WERI-Rb-1 (cell line): ENCODE measurements at regions not wholly inside any gene's neighbourhood (a gene's known extent, or its start where the extent isn't known, plus 50 kb on each side); places are given as distances from the start of the nearest gene placed in this dataset.

Experiments used
- DNase-seq: peaks from one replicate; pipeline ENCODE4 v3.0.0-alpha.2; 2020
- H3K27ac ChIP-seq: fragments of 250-450 bp; sonication (Bioruptor Pico); 2 replicates; pipeline ENCODE4 v1.5.1; 2020; ENCODE audit warnings: mild to moderate bottlenecking, moderate library complexity
- H3K27me3 ChIP-seq: fragments of 250-450 bp; sonication (Bioruptor Pico); 2 replicates; pipeline ENCODE4 v1.5.1; 2021; ENCODE audit warnings: mild to moderate bottlenecking, low read depth, moderate library complexity; ENCODE audit not compliant: insufficient read depth, severe bottlenecking
- H3K36me3 ChIP-seq: fragments of 250-450 bp; sonication (Bioruptor Pico); 2 replicates; pipeline ENCODE4 v1.5.1; 2020; ENCODE audit warnings: mild to moderate bottlenecking, moderate library complexity
- H3K4me3 ChIP-seq: 2 replicates; pipeline ENCODE4 v1.5.1; 2011; ENCODE audit warnings: low read depth, mild to moderate bottlenecking, control low read depth, low read length
- H3K9me3 ChIP-seq: fragments of 250-450 bp; sonication (Bioruptor Pico); 2 replicates; pipeline ENCODE4 v1.5.1; 2021; ENCODE audit warnings: mild to moderate bottlenecking, moderate library complexity; ENCODE audit not compliant: severe bottlenecking
- CTCF ChIP-seq: IDR thresholded peaks from 2 replicates; pipeline ENCODE4 v1.5.1; 2011; ENCODE audit warnings: low read depth, mild to moderate bottlenecking, control low read depth, inconsistent platforms, low read length

DNA sequence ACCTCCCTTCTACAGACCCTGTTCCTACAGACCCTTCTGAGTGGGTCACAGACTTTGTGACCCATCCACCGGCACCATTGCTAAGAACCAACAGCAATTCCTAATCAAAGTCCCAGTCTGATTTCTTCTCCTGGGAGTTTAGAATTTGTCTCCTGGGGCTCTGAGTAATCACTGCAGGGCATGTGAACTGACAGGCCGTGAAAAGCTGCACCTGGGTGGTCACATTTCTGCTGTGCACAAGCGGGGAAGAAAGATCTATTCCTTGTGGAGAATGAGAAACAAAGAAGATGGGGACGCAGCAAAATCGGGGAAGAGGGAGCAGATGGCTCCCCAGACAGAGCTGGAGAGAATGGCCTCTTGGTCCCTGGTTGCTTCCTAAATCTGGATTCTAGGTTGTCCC is 151.0 kb downstream of the ARL4C start:
- no peak overlapping the region for H3K4me3 ChIP-seq
- TF ChIP-seq CTCF: no peak
- no peaks in the 10 kb centered on the region for H3K27me3 ChIP-seq
- no peak overlapping the region for H3K27ac ChIP-seq
- H3K36me3 ChIP-seq: no peaks in the 10 kb centered on the region
- H3K9me3 ChIP-seq: no peaks in the 10 kb centered on the region
- DNase-seq: no peak

DNA sequence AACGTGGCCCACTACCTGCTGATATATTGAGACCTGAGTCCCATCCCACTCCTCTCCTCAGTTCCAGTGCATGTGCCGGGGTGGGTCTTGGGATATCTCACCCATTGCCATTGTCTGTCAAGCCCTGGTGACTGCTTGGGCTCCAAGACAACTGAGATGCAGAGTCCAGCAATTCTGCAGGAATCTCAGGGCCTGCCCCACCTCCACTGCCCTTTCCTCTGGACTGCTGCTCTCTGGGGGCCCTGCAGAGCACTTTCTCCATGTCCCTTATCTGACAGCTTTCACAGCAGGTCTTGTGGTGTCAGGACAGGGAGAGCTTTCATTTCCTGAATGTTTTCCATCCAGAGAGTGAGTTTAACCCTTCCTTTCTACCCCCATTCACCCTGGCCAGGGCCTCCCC is 152.9 kb downstream of the ARL4C start:
- no peak overlapping the region for H3K27ac ChIP-seq

DNA sequence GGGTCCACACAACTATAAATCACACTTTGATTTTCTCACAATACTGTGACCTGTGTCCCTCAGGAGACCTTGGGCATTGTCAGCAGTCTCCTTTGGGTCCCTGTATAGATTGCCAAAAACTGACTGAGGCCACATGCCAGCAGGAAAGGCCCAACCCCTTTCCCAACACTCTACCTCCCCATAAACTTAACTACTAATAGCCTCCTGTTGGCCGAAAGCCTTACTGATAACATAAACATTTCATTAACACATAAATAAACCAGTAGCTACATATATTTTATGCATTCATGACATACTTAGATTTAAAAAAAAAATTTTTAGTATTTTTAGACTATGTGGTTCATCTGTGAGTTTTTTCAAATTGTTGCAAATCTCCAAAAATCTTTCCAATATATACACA is 153.5 kb downstream of the ARL4C start:
- DNase-seq: no peak
- no peak overlapping the region for H3K27ac ChIP-seq
- TF ChIP-seq CTCF: no peak
- H3K36me3 ChIP-seq: no peaks in the 10 kb centered on the region
- no peaks in the 10 kb centered on the region for H3K27me3 ChIP-seq
- H3K4me3 ChIP-seq: no peak overlapping the region
- H3K9me3 ChIP-seq: no peaks in the 10 kb centered on the region

More for the DNA sequence above, 152.9 kb downstream of the ARL4C start:
- Histone ChIP-seq H3K4me3 (no peak overlapping the region), H3K27me3 (no peaks in the 10 kb centered on the region), H3K9me3 (no peaks in the 10 kb centered on the region), H3K36me3 (no peaks in the 10 kb centered on the region)
- no peak for DNase-seq
- no peak for TF ChIP-seq CTCF

- no peaks in the 10 kb centered on the region for H3K27me3 ChIP-seq
- DNase-seq: no peak
- H3K27ac ChIP-seq: no peak overlapping the region
- no peak overlapping the region for H3K4me3 ChIP-seq
- no peaks in the 10 kb centered on the region for H3K9me3 ChIP-seq
- TF ChIP-seq CTCF: no peak
- H3K36me3 ChIP-seq: no peaks in the 10 kb centered on the region
Measured at GRCh38 chr2:234341306-234341985, 155.4 kb downstream of the ARL4C start.

GRCh38 chr2:234339501-234339900 is 157.4 kb downstream of the ARL4C start:
- H3K36me3 ChIP-seq: no peaks in the 10 kb centered on the region
- H3K9me3 ChIP-seq: no peaks in the 10 kb centered on the region
- H3K4me3 ChIP-seq: no peak overlapping the region
- H3K27me3 ChIP-seq: no peaks in the 10 kb centered on the region
- H3K27ac ChIP-seq: no peak overlapping the region
- TF ChIP-seq CTCF: no peak
- DNase-seq: no peak

- no peak for TF ChIP-seq CTCF
- H3K36me3 ChIP-seq: no peaks in the 10 kb centered on the region
- no peaks in the 10 kb centered on the region for H3K27me3 ChIP-seq
- H3K9me3 ChIP-seq: no peaks in the 10 kb centered on the region
- no peak for DNase-seq
- no peak overlapping the region for H3K4me3 ChIP-seq
- no peak overlapping the region for H3K27ac ChIP-seq
Measured at GRCh38 chr2:234339011-234339410, 157.9 kb downstream of the ARL4C start.
